ENCODE measurements at regions not wholly inside any gene's neighbourhood (a gene's known extent, or its start where the extent isn't known, plus 50 kb on each side); places are given as distances from the start of the nearest gene placed in this dataset.

GRCh38 chrX:80572636-80573035 is 152.4 kb downstream of the TENT5D start:
- TF ChIP-seq CTCF (IDR thresholded peaks at IDR 0.05) = no peak
- no peak for TF ChIP-seq EP300 (IDR thresholded peaks at IDR 0.05)
- TF ChIP-seq POLR2A (IDR thresholded peaks at IDR 0.05) = no peak

Data from ovary (tissue), 3 donors.